HL-60 (cell line): ENCODE measurements at regions not wholly inside any gene's neighbourhood (a gene's known extent, or its start where the extent isn't known, plus 50 kb on each side); places are given as distances from the start of the nearest gene placed in this dataset.

Source experiments
- DNase-seq, 2 experiments: peaks; one replicate each; pipeline ENCODE4 v3.0.0-alpha.2; 2010 to 2020; ENCODE audit warnings: low read depth in 1 of 2, low spot score in 1 of 2
- H3K27ac ChIP-seq: fragments of 250-450 bp; sonication (Bioruptor Pico); replicated peaks from 2 replicates; pipeline ENCODE4 v1.5.1; 2020; ENCODE audit warnings: mild to moderate bottlenecking, moderate library complexity
- H3K27me3 ChIP-seq: fragments of 250-450 bp; sonication (Bioruptor Pico); 2 replicates; pipeline ENCODE4 v1.5.1; 2021; ENCODE audit warnings: mild to moderate bottlenecking, moderate library complexity; ENCODE audit not compliant: insufficient read depth, poor library complexity, severe bottlenecking
- H3K4me3 ChIP-seq: replicated peaks from 2 replicates; pipeline ENCODE4 v1.5.1; 2011; ENCODE audit warnings: mild to moderate bottlenecking, control low read depth, low read length; ENCODE audit not compliant: insufficient read depth
- CTCF ChIP-seq: IDR thresholded peaks from one replicate; pipeline ENCODE4 v1.5.1; 2011; ENCODE audit warnings: low read length, control low read depth, inconsistent platforms; ENCODE audit not compliant: insufficient read depth
- GABPA ChIP-seq: IDR thresholded peaks from 2 replicates; pipeline ENCODE4 v1.6.1; 2012; ENCODE audit warnings: low read depth
- POLR2AphosphoS5 ChIP-seq: IDR thresholded peaks from 2 replicates; pipeline ENCODE4 v1.6.1; 2012; ENCODE audit warnings: low read depth
- REST ChIP-seq: IDR thresholded peaks from 2 replicates; pipeline ENCODE4 v1.6.1; 2012; ENCODE audit warnings: low read depth; ENCODE audit not compliant: insufficient replicate concordance
- SPI1 ChIP-seq: IDR thresholded peaks from 2 replicates; pipeline ENCODE4 v1.6.1; 2012; ENCODE audit warnings: low read depth, mild to moderate bottlenecking, borderline replicate concordance

- H3K27ac ChIP-seq, result no peak overlapping the region
- TF ChIP-seq POLR2AphosphoS5 (no peak), CTCF (no peak), GABPA (no peak), SPI1 (no peak), REST (no peak)
- H3K4me3 ChIP-seq, result no peak overlapping the region
- no peaks in the 10 kb centered on the region for H3K27me3 ChIP-seq
- no peak for DNase-seq
Measured at GRCh38 chr2:4356541-4356940, 653.2 kb downstream of the DCDC2C start.

GRCh38 chr2:4357121-4357520 is 653.7 kb downstream of the DCDC2C start:
- DNase-seq, result no peak
- TF ChIP-seq SPI1 (no peak), POLR2AphosphoS5 (no peak), REST (no peak)

GRCh38 chr2:4358837-4359236 is 655.5 kb downstream of the DCDC2C start:
- Histone ChIP-seq H3K27me3 (no peaks in the 10 kb centered on the region), H3K4me3 (no peak overlapping the region), H3K27ac (no peak overlapping the region)
- TF ChIP-seq REST (no peak), CTCF (no peak), SPI1 (no peak), GABPA (no peak), POLR2AphosphoS5 (no peak)
- no peak for DNase-seq

More at GRCh38 chr2:4357121-4357520, 653.7 kb downstream of the DCDC2C start:
- Histone ChIP-seq H3K27me3 (no peaks in the 10 kb centered on the region), H3K27ac (no peak overlapping the region), H3K4me3 (no peak overlapping the region)
